GM12892 (cell line): ENCODE measurements at regions not wholly inside any gene's neighbourhood (a gene's known extent, or its start where the extent isn't known, plus 50 kb on each side); places are given as distances from the start of the nearest gene placed in this dataset.

Source experiments
- POLR2A ChIP-seq: IDR thresholded peaks from 2 replicates; pipeline ENCODE4 v1.6.1; 2011; ENCODE audit warnings: low read depth, low read length, control low read depth
- POLR2AphosphoS5 ChIP-seq: IDR thresholded peaks from 2 replicates; pipeline ENCODE4 v1.6.1; 2011; ENCODE audit warnings: low read depth, low read length, control low read depth

DNA sequence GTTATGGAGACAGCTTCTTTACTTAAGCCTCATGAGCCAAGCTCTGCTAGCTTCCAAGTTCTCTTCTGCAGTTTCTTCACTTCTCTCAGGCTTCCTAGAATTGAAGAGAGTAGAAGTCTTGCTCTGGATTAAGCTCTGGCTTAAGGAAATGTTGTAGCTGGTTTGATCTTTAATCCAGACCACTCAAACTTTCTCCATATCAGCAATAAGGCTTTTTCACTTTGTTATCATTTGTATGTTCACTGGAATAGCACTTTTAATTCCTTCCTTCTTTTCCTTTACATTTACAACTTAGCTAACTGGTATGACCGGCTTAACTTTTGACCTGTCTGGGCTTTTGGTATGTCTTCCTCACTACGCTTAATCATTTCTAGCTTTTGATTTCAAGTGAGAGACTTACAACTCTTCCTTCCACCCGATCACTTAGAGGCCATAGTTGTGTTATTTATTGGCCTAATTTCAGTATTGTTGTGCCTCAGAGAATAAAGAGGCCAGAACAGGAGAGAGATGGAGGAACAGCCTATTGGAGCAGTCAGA is 236.6 kb upstream of the BMP2 start:
- TF ChIP-seq POLR2AphosphoS5, result no peak
- TF ChIP-seq POLR2A, result no peak
